ENCODE measurements at regions not wholly inside any gene's neighbourhood (a gene's known extent, or its start where the extent isn't known, plus 50 kb on each side); places are given as distances from the start of the nearest gene placed in this dataset.
"Not testable (repeated sequence)": the region's sequence is repeated elsewhere in the genome, so short reads cannot be mapped to it uniquely, and the experiment has no call there.

- Histone ChIP-seq H3K4me3 (no peak overlapping the region), H3K4me1 (peaks cover 0 to 37% of the 10 kb centered on the region in 2 donors), H3K9me3 (no peaks in the 10 kb centered on the region), H3K27ac (no peak overlapping the region), H3K36me3 (no peaks in the 10 kb centered on the region), H3K27me3 (no peaks in the 10 kb centered on the region)
- no peak for TF ChIP-seq CTCF (IDR thresholded peaks at IDR 0.05)
- DNase-seq (ENCODE audit: low spot score): no peak
These were observed 105.9 kb upstream of the PIAS1 start for GRCh38 chr15:67948215-67948614.

- H3K9me3 ChIP-seq; H3K27me3 ChIP-seq; DNase-seq (ENCODE audit: low spot score); H3K27ac ChIP-seq; H3K36me3 ChIP-seq; H3K4me3 ChIP-seq: not testable (repeated sequence)
- peaks cover 0 to 26% of the 10 kb centered on the region in 2 donors for H3K4me1 ChIP-seq
These were observed 102.9 kb upstream of the PIAS1 start for GRCh38 chr15:67951187-67951586.

DNA sequence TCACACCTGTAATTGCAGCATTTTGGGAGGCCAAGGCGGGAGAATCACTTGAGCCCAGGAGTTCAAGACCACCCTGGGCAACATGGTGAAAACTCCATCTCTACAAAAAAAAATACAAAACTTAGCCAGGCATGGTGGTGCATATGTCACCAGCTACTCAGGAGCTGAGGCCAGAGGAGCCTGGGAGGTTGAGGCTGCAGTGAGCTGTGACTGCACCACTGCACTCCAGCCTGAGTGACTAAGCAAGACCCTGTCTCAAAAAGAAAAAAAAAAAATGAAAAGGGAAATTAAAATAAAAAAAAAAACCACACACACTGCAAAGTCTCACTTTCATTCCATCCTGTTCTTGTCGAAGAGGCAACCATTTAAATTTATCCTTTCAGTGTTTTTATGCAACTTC, 100.8 kb upstream of the PIAS1 start:
- H3K9me3 ChIP-seq: no peaks in the 10 kb centered on the region
- peaks cover 0 to 16% of the 10 kb centered on the region in 2 donors for H3K4me1 ChIP-seq
- H3K4me3 ChIP-seq: no peak overlapping the region
- DNase-seq (ENCODE audit: low spot score): no peak
- TF ChIP-seq CTCF (IDR thresholded peaks at IDR 0.05): no peak
- H3K27me3 ChIP-seq: no peaks in the 10 kb centered on the region
- no peaks in the 10 kb centered on the region for H3K36me3 ChIP-seq
- no peak overlapping the region for H3K27ac ChIP-seq

DNA sequence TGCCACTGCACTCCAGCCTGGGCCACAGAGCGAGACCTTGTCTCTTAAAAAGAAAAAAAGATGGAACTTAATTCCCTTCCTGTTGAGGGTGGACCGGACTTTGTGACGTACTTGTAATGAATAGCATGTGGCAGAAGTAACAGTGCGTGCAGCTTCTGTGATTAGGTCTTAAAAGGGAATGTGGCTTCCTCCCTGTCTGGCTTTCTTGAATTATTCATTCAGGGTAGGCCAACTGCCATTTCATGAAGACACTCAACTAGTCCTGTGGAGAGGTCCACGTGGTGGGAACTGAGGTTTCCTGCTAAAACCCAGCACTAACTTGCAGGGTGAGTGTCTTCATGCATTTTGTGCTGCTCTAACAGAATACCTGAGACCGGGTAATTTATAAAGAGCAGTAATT, 98.9 kb upstream of the PIAS1 start:
- no peak for TF ChIP-seq CTCF (IDR thresholded peaks at IDR 0.05)
- peak overlapping the region; percentile 38 to 40 for H3K27ac ChIP-seq
- no peak for DNase-seq (ENCODE audit: low spot score)

GRCh38 chr15:67957435-67958132, 96.5 kb upstream of the PIAS1 start:
- H3K27ac ChIP-seq: peak overlapping the region in 1 of 2 donors; percentile 48

More for the DNA sequence above, 98.9 kb upstream of the PIAS1 start:
- Histone ChIP-seq H3K4me3 (no peak overlapping the region), H3K9me3 (no peaks in the 10 kb centered on the region), H3K36me3 (no peaks in the 10 kb centered on the region), H3K27me3 (no peaks in the 10 kb centered on the region), H3K4me1 (peaks cover 0 to 16% of the 10 kb centered on the region in 2 donors)

More at GRCh38 chr15:67957435-67958132, 96.5 kb upstream of the PIAS1 start:
- TF ChIP-seq CTCF (IDR thresholded peaks at IDR 0.05): no peak
- Histone ChIP-seq H3K4me1 (peaks cover 0 to 16% of the 10 kb centered on the region in 2 donors), H3K36me3 (no peaks in the 10 kb centered on the region), H3K27me3 (no peaks in the 10 kb centered on the region), H3K4me3 (no peak overlapping the region), H3K9me3 (no peaks in the 10 kb centered on the region)
- DNase-seq (ENCODE audit: low spot score): no peak
